BE2C (cell line): ENCODE measurements at regions not wholly inside any gene's neighbourhood (a gene's known extent, or its start where the extent isn't known, plus 50 kb on each side); places are given as distances from the start of the nearest gene placed in this dataset.

ENCODE experiments used
- DNase-seq: peaks from one replicate; pipeline ENCODE4 v3.0.0-alpha.2; 2020
- H3K27me3 ChIP-seq: fragments of 250-450 bp; sonication (Bioruptor Pico); 2 replicates; pipeline ENCODE4 v1.5.1; 2020; ENCODE audit warnings: mild to moderate bottlenecking
- H3K36me3 ChIP-seq: fragments of 250-450 bp; sonication (Bioruptor Pico); 2 replicates; pipeline ENCODE4 v1.5.1; 2020; ENCODE audit warnings: mild to moderate bottlenecking
- H3K4me1 ChIP-seq: fragments of 250-450 bp; sonication (Bioruptor Pico); 2 replicates; pipeline ENCODE4 v1.5.1; 2020
- H3K4me3 ChIP-seq: 2 replicates; pipeline ENCODE4 v1.5.1; 2011; ENCODE audit warnings: low read depth, low read length
- H3K9me3 ChIP-seq: fragments of 250-450 bp; sonication (Bioruptor Pico); 2 replicates; pipeline ENCODE4 v1.5.1; 2020
- TF ChIP-seq, protein P1 (sequence below): IDR thresholded peaks from 2 replicates; pipeline ENCODE4 v1.5.1; 2012; ENCODE audit warnings: mild to moderate bottlenecking, low read depth, low read length

GRCh38 chr11:33588056-33588455 is 112.6 kb downstream of the C11orf91 start:
- no peak for DNase-seq
- Histone ChIP-seq H3K36me3 (no peaks in the 10 kb centered on the region), H3K27me3 (no peaks in the 10 kb centered on the region)

DNA sequence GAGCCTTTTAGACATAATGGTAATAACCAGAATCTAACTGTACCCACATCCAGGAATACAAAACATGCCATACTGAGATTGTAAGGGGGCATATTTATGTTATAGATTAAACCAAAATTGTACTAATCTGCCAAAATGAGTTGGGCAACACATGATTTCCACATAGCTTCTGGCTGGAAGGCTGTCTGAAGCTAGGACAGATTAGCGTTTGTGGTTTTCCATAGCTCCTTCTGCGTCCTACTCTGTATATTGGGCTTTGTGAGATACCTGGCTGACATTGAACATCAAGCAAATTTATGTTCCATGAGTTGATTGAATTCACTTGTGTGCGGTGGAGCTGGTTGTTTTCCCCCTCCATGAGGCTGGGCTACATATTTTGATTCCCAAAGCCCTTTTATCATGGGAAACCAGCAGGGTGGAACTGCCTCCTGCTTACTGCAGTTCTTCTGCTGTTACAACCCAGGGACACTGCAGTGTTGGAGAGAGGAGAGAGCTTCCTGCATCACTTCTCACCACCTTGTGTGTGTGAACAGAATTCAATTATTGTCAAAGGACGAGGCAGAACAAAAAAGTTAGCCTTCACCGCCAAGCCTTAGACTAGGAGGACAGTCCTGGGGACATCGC is 114.9 kb downstream of the C11orf91 start:
- TF ChIP-seq, protein P1, sequence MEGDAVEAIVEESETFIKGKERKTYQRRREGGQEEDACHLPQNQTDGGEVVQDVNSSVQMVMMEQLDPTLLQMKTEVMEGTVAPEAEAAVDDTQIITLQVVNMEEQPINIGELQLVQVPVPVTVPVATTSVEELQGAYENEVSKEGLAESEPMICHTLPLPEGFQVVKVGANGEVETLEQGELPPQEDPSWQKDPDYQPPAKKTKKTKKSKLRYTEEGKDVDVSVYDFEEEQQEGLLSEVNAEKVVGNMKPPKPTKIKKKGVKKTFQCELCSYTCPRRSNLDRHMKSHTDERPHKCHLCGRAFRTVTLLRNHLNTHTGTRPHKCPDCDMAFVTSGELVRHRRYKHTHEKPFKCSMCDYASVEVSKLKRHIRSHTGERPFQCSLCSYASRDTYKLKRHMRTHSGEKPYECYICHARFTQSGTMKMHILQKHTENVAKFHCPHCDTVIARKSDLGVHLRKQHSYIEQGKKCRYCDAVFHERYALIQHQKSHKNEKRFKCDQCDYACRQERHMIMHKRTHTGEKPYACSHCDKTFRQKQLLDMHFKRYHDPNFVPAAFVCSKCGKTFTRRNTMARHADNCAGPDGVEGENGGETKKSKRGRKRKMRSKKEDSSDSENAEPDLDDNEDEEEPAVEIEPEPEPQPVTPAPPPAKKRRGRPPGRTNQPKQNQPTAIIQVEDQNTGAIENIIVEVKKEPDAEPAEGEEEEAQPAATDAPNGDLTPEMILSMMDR, result no peak
- Histone ChIP-seq H3K27me3 (no peaks in the 10 kb centered on the region), H3K9me3 (no peaks in the 10 kb centered on the region), H3K4me3 (no peak overlapping the region), H3K4me1 (no peaks in the 10 kb centered on the region), H3K36me3 (no peaks in the 10 kb centered on the region)
- no peak for DNase-seq

More at GRCh38 chr11:33588056-33588455, 112.6 kb downstream of the C11orf91 start:
- Histone ChIP-seq H3K9me3 (no peaks in the 10 kb centered on the region), H3K4me1 (no peaks in the 10 kb centered on the region), H3K4me3 (no peak overlapping the region)
- TF ChIP-seq, protein P1, result no peak

DNA sequence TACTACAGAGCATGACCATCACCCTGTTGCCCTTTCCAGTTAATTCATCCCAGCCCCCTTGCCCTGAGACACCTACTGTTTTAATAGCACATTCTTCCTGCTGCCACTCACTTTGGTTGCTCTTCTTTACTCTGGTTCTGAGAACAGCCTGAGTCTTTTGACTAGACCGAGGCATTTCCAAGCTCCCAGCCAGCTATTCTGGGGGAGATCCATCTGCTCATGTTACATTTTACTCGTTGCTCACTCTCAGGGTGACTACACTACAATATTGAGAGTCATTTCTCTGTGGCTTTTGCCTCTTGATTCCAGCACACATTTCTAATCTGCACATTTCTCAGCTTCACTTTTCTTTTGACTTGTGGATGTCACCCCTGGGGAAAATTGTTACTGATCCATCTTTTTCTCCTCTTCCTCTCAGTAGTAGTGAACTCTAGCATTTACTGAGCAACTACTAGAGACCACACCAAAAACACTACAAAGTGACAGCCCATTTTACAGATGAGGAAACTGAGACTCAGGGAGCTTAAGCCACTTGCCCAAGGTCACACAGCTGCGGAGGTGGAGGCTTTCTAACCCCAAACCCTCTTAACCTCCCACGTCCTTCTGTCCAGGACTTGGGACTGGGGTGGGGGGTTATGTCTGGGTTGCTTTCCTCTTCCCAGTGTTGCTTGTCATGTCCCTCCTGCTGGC is 117.8 kb downstream of the C11orf91 start:
- no peaks in the 10 kb centered on the region for H3K9me3 ChIP-seq
- H3K4me3 ChIP-seq, result no peak overlapping the region
- TF ChIP-seq, protein P1, result no peak
- no peaks in the 10 kb centered on the region for H3K36me3 ChIP-seq
- no peaks in the 10 kb centered on the region for H3K4me1 ChIP-seq
- H3K27me3 ChIP-seq, result no peaks in the 10 kb centered on the region
- DNase-seq, result no peak

DNA sequence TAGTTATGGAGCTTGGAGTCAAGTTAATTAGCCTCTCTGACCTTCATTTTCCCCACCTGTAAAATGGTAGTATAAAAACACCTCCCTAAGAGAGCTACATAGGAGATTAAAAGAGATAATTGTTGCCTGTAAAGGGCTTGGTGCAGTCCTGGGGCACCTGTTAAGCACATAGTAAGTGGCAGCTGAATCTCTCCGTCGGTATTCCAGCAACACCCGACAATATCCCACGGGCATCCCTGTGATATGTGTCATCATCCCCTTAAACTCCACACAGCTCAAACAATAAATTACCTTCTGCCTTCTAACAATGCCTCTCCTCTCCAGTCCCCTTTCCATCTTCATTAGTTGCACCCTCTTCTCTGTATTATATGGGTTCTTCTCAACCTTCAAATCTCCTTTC is 121.5 kb downstream of the C11orf91 start:
- TF ChIP-seq, protein P1, result no peak
- Histone ChIP-seq H3K4me1 (no peaks in the 10 kb centered on the region), H3K9me3 (no peaks in the 10 kb centered on the region), H3K27me3 (no peaks in the 10 kb centered on the region), H3K4me3 (no peak overlapping the region), H3K36me3 (no peaks in the 10 kb centered on the region)
- DNase-seq, result no peak

DNA sequence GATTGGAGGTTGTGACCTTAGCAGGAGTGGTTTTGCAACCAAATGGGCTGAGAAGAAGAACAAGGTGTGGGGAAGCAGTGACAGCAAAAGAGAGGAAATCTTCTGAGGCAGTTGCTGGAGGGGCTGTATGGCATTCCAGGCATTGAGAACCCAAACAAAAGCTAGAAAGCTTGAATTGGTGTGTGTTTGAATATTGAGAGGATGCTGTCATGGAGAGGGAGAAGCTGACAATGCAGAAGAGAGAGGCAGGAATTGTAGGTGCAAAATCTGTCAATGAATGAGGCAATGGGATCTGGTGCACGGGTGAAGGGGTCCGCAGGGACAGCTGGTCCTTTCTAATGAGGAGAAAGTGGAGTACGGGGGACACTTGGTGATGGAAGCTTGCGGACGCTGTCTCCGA is 123.4 kb downstream of the C11orf91 start:
- no peaks in the 10 kb centered on the region for H3K36me3 ChIP-seq
- no peaks in the 10 kb centered on the region for H3K4me1 ChIP-seq
- TF ChIP-seq, protein P1, result no peak
- H3K27me3 ChIP-seq, result no peaks in the 10 kb centered on the region
- DNase-seq, result no peak
- H3K4me3 ChIP-seq, result no peak overlapping the region
- H3K9me3 ChIP-seq, result no peaks in the 10 kb centered on the region

- DNase-seq, result no peak
- H3K27me3 ChIP-seq, result no peaks in the 10 kb centered on the region
- TF ChIP-seq, protein P1, result no peak
Measured at GRCh38 chr11:33575311-33575710, 125.3 kb downstream of the C11orf91 start.

More at GRCh38 chr11:33575311-33575710, 125.3 kb downstream of the C11orf91 start:
- Histone ChIP-seq H3K4me3 (no peak overlapping the region), H3K4me1 (no peaks in the 10 kb centered on the region), H3K36me3 (no peaks in the 10 kb centered on the region), H3K9me3 (no peaks in the 10 kb centered on the region)
